G401.6 (cell line): ENCODE measurements at regions not wholly inside any gene's neighbourhood (a gene's known extent, or its start where the extent isn't known, plus 50 kb on each side); places are given as distances from the start of the nearest gene placed in this dataset.

Experiments used
- FAIRE-seq: peaks from 2 replicates; lab custom pipeline; 2012; peaks lifted over from hg19 to GRCh38; lab: Jason Lieb, UNC

DNA sequence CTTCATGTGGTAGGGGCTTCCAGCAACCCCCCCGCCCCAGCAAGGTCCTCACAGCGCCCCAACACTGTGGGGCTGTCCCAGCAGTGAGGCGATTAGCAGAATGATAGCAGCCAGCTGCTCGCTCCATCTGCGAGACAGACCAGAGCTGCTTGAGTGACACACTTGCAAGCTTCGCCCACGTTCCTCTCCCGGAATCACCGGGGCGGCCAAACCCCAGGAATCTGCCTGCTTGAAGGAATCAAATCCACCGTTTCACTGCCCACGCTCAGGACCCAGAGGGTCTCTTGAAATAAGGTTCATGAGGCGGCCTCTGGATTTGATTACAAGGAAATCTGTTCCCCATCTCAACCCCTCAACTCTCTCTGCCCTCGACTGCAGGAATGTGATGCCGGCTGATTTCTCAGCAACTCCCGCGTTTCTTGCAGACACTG, 356.0 kb downstream of the C16orf95 start:
- FAIRE-seq: no peak

DNA sequence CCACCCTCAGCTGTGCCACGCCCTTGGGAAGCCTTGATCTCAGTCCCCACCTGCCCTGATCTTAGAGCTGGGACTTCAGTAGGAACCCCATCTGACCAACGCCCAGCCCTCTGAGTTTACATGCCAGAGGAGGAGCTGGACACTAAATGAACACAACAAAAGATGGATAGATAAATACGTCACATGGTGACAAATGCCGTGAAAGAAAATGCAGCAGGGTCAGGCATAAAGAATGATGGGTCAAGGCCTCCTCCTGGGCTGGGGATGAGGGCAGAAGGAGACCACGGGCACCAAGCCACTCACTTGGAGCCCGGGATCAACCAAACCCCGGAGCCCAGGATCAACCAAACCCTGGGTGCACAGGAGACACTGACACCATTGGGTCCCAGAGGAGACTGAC, 354.9 kb downstream of the C16orf95 start:
- no peak for FAIRE-seq

DNA sequence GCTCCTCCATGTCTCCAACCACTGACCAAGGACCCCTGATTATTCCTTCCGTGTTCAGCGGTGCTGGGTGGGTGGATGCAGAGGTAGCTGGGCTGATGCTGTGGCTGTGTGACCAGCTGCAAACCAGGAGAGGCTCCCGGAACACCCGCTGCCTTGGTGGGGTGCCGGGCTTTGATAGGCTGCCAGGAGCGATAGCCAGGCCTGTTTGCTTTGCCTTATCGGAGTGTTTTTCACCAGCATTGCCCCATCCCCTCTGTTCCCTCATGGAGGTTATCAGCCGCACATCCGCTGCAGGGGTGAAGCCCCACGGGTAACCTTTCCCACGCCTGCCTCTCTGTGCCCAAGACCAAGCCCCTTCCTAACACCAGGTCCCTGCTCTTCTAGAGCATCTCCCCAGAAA, 354.3 kb downstream of the C16orf95 start:
- no peak for FAIRE-seq

DNA sequence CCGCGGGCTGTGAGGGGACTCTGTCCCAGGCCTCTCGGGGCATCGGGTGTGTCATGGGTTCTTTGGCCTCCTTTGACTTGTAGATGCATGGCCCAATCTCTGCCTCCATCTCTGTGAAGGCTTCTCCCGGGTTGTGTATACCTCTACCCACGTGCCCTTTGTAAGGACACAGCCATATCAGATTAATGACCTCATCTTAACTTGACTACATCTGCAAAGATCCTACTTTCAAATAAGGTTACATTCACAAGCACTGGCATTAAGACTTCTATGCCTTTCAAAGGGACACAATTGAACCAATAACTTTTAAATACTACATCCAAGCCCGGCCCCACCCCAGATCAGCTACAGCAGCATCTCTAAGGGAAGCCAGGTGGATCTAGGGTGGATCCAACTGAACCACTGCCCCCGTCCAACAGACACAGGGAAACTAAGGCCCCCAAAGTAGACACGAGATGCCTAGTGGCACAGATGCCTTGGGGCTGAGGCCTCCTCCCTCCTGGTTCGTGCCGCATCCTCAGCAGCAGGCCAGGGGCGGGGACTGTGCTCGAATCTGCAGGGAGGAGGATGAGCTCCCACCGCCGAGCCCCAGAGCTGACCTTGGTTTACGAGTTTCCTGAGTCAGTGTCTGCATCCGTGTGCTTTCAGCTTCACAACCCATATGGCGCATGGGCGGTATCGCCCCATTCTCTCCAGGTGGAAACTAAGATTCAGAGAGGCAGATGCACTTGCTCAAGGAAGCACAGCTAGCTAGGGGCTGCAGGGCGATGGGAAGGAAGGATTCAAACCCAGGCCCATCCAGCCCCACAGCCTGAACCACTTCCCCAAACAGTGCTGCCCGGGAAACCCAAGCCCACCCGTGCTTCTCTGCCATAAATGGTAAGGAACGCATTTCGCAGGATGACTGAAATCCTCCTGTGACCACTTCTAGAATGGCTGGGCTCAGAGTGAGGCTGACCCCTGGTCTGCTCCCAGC, 353.3 kb downstream of the C16orf95 start:
- FAIRE-seq: no peak

DNA sequence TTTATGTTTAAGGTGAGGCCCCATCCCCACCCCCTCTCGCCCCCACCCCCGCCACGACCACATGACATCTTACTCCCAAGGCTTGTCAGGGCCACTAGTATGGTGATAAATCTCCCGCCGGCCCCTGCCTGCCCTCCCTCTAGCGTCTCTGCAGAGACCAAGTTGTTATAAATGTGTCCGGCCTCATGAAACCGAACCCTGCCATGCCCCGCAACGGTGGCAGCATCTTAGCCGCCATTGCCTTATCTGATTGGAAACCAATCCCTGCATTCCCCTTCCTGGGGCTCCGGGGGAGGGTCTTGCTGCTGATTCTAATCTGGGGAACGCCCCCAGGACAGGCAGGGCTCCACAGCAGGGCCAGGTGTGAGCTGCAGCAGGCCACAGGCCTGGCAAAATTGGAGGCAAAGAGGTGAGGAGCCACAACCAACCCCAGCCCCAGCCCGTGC, 352.4 kb downstream of the C16orf95 start:
- FAIRE-seq: no peak

DNA sequence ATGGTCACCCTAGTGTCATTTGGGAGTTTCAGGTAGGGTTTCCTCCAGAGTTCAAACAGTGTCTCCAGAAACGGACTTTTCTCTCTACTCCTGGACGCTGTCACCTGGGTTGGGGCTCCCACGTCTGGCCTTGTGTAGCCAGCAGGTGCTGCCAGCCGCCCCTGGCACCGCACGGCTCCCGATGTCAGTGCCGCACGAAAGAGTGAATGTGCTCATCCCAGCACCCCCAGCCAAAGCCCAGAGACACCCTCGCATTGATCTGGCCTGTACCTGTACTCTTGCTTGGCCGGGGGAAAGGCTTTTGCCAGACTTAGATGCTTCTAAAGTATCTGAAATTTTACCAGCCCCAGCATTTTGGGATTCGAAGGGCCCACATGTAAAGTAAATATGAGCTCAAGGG, 351.9 kb downstream of the C16orf95 start:
- no peak for FAIRE-seq

DNA sequence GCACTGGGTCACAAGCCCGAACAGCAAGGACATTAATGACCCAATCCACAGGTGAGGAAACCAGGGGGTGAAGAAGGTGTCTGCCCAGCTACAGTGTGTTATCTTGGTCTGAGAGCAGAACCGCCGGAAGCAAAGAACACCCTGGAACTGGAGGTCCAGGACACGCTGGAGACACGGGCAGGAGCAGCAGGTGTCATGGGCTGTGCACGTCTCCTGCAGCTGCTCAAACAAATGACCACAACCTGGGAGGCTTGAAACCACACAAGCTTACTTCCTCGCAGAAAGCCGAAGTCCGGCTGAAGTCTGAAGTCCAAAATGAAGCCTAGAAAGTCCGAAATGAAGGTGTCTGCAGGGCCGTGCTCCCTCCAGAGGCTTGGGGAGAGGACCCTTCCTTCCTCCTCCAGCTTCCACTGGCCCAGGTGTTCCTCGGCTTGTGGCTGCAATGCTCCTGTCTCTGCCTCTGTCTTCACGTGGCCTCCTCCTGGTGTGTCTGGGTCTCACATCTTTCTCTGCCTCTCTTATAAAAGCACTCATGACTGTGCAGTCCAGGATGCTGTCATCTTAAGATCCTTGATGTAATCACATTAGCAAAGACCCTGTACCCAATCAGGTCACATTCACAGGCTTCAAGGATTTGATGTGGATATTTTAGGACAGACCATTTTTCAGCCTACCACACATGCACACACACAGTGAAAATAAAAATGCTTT, 351.2 kb downstream of the C16orf95 start:
- no peak for FAIRE-seq

DNA sequence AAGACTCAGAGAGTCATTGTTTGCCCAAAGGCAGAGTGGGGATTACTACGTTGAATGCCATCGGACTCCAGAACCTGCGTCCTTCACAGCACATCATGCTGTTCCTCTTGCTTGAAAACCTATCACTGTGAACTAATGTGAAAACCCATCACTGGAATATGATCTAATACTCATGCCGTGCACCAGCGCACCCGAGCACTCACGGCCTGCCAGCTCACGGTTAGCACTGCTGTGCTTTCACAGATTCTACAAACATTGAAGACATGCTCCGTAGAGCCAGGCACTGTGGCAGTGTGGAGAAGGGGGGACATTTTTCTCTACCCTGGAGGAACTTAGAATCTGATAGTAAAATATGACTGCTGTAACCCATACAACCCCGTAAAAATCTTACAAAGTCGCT, 350.4 kb downstream of the C16orf95 start:
- no peak for FAIRE-seq

DNA sequence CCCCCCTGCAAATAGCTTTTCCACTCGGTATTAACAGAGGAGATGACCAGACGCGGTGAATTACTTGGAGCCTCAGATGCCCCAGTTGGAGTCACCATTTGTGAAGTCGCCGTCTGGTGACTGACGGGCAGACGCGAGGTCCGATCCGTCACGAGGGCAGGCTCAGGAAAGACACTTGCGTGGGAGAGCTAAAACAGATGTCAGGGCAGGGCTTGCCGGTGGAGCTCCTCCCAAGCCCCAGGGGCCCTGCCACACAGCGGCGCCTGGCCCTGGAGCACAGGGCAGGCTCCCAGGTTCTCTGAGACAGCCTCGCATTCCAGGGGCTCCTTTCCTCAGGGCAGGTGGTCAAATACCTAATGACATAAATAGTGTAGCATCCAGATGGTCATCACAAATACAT, 348.3 kb downstream of the C16orf95 start:
- FAIRE-seq: no peak

DNA sequence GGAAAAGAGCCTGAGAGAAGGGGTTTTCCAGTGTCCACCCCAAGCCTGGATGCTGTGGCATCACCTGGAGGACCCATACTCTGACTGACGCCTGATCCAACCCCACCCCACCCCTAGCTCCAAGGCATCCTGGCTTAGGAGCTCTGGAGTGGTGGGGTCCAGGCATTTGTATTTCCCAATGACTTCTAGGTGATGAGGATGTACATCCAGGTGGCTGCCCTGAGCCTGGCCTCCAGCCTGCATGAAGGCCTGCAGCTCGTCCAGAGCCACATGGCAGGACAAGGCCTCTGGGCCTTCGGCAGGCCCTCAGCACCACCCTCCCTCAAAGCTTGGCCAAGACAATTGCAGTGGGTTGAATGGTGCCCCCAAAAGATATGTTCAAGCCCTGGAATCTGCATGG, 347.5 kb downstream of the C16orf95 start:
- FAIRE-seq: no peak

DNA sequence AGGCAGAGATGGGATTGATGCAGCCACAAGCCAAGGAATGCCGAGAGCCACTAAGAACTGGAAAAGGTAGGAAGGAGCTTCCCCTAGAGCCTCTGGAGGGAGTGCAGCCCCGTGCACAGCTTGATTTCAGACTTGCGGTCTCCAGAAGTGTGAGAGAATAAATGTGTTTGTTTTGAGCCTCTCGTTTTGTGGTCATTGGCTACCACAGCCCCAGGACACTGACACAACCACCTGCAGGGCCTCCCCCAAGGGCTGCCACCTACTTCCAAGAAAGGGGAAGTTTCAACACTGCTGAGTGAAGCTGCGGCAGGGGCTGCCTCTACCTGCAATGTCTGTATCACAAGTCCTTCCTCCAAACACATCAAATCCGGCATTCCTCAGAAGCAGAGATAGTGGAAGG, 346.9 kb downstream of the C16orf95 start:
- FAIRE-seq: no peak

DNA sequence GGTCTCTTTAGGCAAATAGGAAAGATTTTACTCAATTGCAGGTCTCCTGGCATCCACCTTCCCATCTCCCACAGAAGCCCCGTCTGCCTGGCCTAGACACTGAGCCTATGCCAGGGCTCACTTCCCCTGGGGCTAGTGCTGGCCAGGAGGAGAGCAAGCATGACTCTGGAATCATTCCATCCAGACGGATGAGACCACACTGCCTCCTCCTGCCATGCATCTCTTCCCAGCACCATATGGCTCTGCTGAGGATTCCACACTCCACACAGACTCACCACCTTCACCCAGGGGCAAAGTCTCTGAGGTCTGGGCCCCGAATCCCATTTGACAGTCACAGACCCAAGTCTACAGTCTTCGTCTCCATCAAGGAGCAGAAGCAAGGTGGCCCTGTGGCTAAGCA, 346.5 kb downstream of the C16orf95 start:
- FAIRE-seq: no peak

DNA sequence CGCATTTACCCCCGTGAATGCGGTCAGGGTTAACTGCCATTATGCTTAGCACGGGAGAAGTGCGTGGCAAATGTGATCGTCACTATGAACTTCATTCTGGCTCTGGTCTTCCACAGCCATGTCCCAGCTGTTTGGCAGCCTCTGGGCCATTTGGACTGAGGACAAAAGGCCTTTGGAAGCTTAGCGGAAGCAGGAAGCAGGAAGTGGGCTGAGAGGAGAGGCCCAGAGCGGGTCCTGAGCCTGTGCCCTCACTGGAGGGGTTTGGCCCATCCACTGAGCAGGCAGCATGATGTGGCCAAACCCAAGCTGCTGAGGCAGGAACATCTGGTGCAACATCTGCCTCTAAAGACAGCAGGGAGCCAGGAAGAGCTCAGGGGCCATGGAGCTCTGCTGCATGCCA, 345.9 kb downstream of the C16orf95 start:
- no peak for FAIRE-seq

DNA sequence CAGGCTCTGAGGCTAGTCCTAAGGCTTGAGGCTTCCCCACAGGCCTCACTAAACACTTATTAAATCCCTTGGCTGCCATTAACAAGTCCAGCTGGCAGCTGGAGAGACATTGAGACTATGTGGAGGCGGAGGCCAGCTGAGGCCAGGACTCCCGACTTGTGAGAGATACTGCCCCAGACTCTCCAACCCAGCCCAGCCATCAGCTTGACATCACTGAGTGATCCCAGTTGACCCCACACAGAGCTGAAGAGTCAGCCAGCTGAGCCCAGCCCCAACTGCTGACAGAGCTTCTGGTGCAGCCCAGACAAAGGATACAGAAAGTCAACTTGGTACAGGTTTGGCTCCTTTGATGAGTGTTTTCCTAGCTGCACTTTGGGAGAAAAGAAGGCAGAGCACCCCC, 343.1 kb downstream of the C16orf95 start:
- no peak for FAIRE-seq

DNA sequence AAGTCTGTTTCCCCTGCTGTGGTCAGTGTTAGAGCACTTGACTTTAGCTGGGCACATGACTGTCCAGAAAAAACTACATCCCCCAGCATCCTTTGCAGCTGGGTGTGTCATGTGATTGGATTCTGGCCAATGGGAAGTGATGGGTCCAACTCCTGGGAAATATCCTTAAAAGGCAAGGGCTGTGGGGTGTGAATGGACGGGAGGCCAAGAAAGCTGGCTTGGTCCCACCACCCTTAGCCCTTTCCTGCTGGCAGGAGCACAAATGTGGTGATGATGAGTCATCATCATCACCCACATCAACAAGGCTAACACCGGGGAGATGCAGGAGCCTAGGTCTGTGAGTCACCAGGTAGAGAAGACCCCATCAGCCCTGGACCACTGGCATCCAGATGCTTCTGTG, 341.7 kb downstream of the C16orf95 start:
- FAIRE-seq: no peak

DNA sequence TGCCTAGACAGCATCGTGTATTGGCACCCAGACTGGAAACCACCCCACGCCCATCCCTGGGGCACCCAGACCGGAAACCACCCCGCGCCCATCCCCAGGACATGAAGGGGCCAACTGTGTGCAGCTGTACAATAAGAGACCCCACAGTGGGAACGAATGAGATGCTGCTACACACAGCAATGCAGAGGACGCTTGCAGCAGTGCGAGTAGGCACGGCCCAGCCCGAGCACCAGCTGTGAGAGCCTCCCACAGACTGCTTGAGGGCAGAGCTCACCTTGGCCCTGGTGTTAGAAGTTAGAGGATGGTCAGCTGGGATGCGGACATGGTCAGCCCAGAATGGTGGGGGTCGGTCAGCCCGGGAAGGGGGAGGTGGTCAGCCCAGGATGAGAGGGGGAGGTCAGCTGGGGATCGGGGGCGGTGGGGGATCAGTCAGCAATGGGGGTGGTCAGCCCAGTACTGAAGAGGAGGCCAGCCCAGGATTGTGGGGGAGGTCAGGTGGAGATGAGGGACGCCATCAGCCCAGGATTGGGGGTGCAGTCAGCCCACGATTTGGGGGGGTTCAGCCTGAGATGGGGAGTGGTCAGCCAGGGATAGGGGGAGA, 340.0 kb downstream of the C16orf95 start:
- no peak for FAIRE-seq

DNA sequence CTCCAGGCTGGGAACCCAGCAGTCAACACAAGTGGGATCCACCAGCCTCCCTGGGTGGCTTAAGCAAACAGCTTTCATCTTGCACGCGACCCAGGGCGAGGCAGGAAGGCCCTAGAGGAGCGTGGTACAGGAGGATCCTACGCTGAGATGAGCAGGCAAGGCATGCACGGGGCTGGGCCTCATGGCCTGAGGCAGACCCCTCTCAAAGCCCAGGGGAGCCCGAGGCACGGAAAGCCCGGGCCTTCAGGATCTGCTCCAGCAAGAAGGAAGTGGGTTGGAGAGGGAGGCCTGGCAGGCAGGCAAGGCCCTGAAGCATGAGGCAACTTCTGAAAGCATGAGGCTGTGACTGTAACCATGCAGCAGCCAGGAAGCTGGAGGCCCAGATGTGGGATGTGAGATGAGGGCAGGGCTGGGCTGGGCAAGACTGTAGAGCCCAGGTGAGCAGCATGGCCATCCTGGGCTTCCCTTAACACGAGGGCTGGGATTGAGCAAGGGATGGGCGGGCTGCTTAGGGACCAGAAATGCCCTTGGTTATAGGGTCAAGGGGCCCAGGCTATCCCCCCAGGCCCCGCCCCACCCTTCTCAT, 338.7 kb downstream of the C16orf95 start:
- no peak for FAIRE-seq

DNA sequence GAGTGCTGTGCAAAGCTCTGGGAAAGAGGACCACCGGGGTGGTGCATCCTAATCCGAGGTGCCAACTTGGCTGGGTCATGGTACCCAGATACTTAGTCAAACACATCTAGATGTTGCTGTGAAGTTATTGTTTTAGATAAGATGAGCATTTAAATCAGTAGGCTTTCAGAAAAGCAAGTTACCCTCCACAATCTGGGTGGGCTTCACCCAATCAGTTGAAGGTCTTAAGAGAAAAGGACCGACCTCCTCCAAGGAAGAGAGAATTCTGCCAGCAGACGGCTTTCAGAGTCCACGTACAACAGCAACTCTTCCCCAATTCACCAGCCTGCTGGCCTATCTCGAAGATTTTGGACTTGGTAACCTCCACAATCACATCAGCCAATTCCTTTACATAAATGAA, 338.1 kb downstream of the C16orf95 start:
- FAIRE-seq: no peak

DNA sequence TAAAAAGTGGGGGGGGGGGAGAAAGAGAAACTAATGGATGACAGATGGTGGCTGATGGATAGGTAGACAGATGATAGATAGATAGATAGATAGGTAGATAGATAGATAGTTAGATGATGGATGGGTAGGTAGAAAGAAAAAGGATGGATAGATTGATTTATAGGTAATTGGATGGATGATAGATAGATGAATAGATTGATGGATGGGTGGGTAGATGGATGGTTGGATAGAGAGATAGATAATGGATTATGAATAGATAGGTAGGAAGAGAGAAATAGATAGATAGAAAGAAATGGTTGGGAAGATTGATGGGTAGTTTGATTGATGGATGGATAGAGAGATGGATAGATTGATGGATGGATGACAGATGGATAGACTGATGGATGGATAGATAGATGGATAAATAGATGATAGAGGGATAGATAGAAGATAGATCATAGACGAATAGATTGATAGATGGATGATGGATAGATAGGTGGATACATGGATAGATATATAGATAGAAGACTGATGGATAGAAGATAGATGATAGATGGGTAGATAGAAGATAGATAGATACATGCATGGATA, 337.1 kb downstream of the C16orf95 start:
- FAIRE-seq: no peak

DNA sequence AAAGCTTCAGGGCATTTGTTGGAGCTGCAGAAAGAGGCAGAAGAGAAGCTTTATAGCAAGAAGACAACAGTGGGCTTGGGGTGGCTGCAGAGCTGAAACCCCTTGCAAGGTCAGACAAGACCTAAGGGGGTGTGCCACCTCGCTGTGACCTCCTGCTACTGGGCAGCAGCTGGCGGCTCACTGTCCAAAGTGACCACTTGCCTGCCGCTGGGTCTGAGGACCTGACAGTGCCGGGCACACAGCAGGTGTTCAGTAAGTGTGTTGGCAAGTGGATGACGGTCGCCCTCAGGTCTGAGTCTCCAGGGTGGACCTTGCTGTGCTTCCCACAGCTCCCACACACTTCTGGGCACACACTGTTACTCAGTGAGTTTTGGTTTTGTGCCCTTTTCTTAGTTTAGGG, 336.5 kb downstream of the C16orf95 start:
- FAIRE-seq: no peak

DNA sequence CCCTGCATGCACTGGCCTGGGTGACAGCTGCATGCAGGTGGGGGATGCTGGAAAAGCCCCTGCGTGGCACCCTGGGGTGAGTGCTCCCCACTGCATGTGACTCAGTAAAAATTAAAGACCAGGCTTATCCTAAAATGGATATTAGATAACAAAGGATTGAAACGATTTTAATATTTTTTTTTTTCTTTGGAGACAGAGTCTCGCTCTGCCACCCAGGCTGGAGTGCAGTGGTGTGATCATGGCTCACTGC, 334.9 kb downstream of the C16orf95 start:
- FAIRE-seq: no peak

DNA sequence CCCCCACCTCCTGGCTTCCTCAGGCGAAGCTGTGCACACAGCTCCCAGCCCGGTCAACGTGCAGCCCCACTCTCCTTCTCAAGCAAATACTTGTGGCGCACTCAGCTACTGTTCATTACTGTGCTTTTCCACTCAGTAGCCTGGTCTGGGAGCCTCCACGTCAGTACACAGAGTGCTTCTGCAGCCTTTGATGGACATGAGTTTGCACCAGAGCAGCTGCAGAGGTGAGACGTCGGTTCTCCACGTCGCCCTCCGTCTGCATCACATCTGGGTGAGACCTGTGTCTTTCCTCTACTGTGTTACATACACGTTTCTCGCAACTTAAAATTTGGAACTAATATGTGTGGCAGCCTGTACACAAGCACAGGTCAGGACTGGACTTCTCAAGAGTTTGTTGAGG, 334.3 kb downstream of the C16orf95 start:
- no peak for FAIRE-seq

DNA sequence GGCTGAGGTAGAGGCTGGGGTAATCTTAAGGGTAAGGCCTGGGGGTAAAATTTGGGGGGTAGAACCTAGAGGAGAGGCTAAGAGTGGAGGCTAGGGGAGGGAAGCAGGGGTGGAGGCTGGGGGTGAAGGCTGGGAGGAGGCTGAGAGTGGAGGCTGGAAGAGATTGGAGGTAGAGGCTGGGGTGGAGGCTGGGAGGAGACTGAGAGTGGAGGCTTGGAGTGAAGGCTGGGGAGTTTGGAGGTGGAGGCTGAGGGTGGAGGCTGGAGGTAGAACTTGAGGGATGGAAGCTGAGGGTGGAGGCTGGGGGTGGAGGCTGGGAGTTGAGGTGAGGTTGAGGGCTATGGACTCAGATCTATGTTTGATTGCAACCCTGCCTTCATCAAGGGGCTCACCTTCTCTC, 333.6 kb downstream of the C16orf95 start:
- FAIRE-seq: no peak
